Colonic mucosa (tissue), 4 donors: ENCODE measurements at regions not wholly inside any gene's neighbourhood (a gene's known extent, or its start where the extent isn't known, plus 50 kb on each side); places are given as distances from the start of the nearest gene placed in this dataset.

Source experiments
- DNase-seq: peaks from one replicate; pipeline ENCODE4 v3.0.0-alpha.2; 2020
- H3K27ac ChIP-seq: fragments of 200-600 bp; one replicate; pipeline ENCODE4 v1.8.0; 2021
- H3K27me3 ChIP-seq: fragments of 200-600 bp; one replicate; pipeline ENCODE4 v1.8.0; 2021
- H3K36me3 ChIP-seq: fragments of 200-600 bp; one replicate; pipeline ENCODE4 v1.8.0; 2021
- H3K4me1 ChIP-seq: fragments of 200-600 bp; one replicate; pipeline ENCODE4 v1.8.0; 2021; ENCODE audit warnings: mild to moderate bottlenecking
- H3K4me3 ChIP-seq: fragments of 200-600 bp; one replicate; pipeline ENCODE4 v1.8.0; 2021
- H3K9ac ChIP-seq, 2 donors: one replicate each; pipeline ENCODE4 v1.7.0; 2013; ENCODE audit warnings: control low read depth in 2 of 2, low read depth in 2 of 2, low read length in 2 of 2
- H3K9me3 ChIP-seq: fragments of 200-600 bp; one replicate; pipeline ENCODE4 v1.8.0; 2021
- CTCF ChIP-seq: fragments of 200-600 bp; IDR thresholded peaks from one replicate; pipeline ENCODE4 v1.8.0; 2022; ENCODE audit warnings: antibody characterized with exemption, mild to moderate bottlenecking
- intact Hi-C: fragments of 100-400 bp; cut with DNase I; formaldehyde crosslinking; loops from one replicate; pipeline ENCODE4 v1.14.1; 2022
- donor health status: healthy.
- donor health status: DM: no; HTN: no; CAD: no.
- donor health status: DM: no; HTN: no; CAD: no.

- no peaks in the 10 kb centered on the region for H3K36me3 ChIP-seq
- intact Hi-C loops = no loop called here
- DNase-seq = no peak
- H3K27ac ChIP-seq = no peak overlapping the region
- H3K4me3 ChIP-seq = no peak overlapping the region
- H3K9ac ChIP-seq = no peak overlapping the region
- H3K4me1 ChIP-seq = no peaks in the 10 kb centered on the region
- H3K9me3 ChIP-seq = no peaks in the 10 kb centered on the region
- H3K27me3 ChIP-seq = no peaks in the 10 kb centered on the region
- no peak for TF ChIP-seq CTCF
Observed at GRCh38 chr17:59508999-59509625, 56.3 kb upstream of the DHX40 start.

- H3K27ac ChIP-seq = no peak overlapping the region
- intact Hi-C loops = no loop called here
- no peak for TF ChIP-seq CTCF
Observed at GRCh38 chr17:59510611-59511010, 54.8 kb upstream of the DHX40 start.

GRCh38 chr17:59511726-59512125 lies 53.7 kb upstream of the DHX40 start:
- no peak for DNase-seq
- TF ChIP-seq CTCF = no peak
- Histone ChIP-seq H3K4me3 (no peak overlapping the region), H3K4me1 (no peaks in the 10 kb centered on the region), H3K27me3 (no peaks in the 10 kb centered on the region), H3K9me3 (no peaks in the 10 kb centered on the region), H3K27ac (no peak overlapping the region), H3K36me3 (no peaks in the 10 kb centered on the region), H3K9ac (no peak overlapping the region)
- intact Hi-C loops = no loop called here

More at GRCh38 chr17:59510611-59511010, 54.8 kb upstream of the DHX40 start:
- Histone ChIP-seq H3K9ac (no peak overlapping the region), H3K27me3 (no peaks in the 10 kb centered on the region), H3K4me1 (no peaks in the 10 kb centered on the region), H3K9me3 (no peaks in the 10 kb centered on the region), H3K36me3 (no peaks in the 10 kb centered on the region), H3K4me3 (no peak overlapping the region)
- no peak for DNase-seq

- no peak overlapping the region for H3K27ac ChIP-seq
- no peaks in the 10 kb centered on the region for H3K27me3 ChIP-seq
- DNase-seq = no peak
- H3K4me1 ChIP-seq = no peaks in the 10 kb centered on the region
- intact Hi-C loops = no loop called here
- H3K9me3 ChIP-seq = no peaks in the 10 kb centered on the region
- no peak for TF ChIP-seq CTCF
- no peak overlapping the region for H3K4me3 ChIP-seq
- no peak overlapping the region for H3K9ac ChIP-seq
- no peaks in the 10 kb centered on the region for H3K36me3 ChIP-seq
Observed at GRCh38 chr17:59512844-59513385, 52.5 kb upstream of the DHX40 start.

- intact Hi-C loops = no loop called here
- no peak for TF ChIP-seq CTCF
- no peaks in the 10 kb centered on the region for H3K36me3 ChIP-seq
- peak overlapping the region in 1 of 2 donors; percentile 34 for H3K9ac ChIP-seq
- H3K4me3 ChIP-seq = no peak overlapping the region
- no peaks in the 10 kb centered on the region for H3K4me1 ChIP-seq
- no peak overlapping the region for H3K27ac ChIP-seq
- no peaks in the 10 kb centered on the region for H3K27me3 ChIP-seq
- DNase-seq = peak; percentile 79
- H3K9me3 ChIP-seq = no peaks in the 10 kb centered on the region
Observed at GRCh38 chr17:59513934-59514841, 51.2 kb upstream of the DHX40 start.
